Natural killer cell treated with Interleukin-12 subunit alpha and Interleukin-12 subunit beta and Interleukin-15 and Interleukin-18, amount 100 ng/mL, for 72 hours (primary cell): ENCODE measurements at regions not wholly inside any gene's neighbourhood (a gene's known extent, or its start where the extent isn't known, plus 50 kb on each side); places are given as distances from the start of the nearest gene placed in this dataset.

Experiments
- ATAC-seq, 2 donors: fragments of 150-1000 bp; cut with Tn5 transposase in 1 of 2; sonication (Bioruptor Pico), chemical (Tn5 transposase) in 1 of 2; 2 replicates each; pipeline ENCODE4 v1.10.0; 2021
- DNase-seq: peaks from one replicate; pipeline ENCODE4 v3.0.0; 2022; ENCODE audit warnings: low spot score
- H3K27ac Mint-ChIP-seq, 2 donors: 1 replicate in 1 of 2; 2 replicates in 1 of 2; pipeline ENCODE4 v1.8.0; 2022; ENCODE audit warnings: mixed read lengths in 2 of 2, mild to moderate bottlenecking in 1 of 2, moderate library complexity in 1 of 2
- H3K27me3 Mint-ChIP-seq, 2 donors: 1 replicate in 1 of 2; 2 replicates in 1 of 2; pipeline ENCODE4 v1.8.0; 2022; ENCODE audit warnings: mixed read lengths in 2 of 2
- H3K36me3 Mint-ChIP-seq: one replicate; pipeline ENCODE4 v1.8.0; 2022; ENCODE audit warnings: mixed read lengths
- H3K4me1 Mint-ChIP-seq, 2 donors: 1 replicate in 1 of 2; 2 replicates in 1 of 2; pipeline ENCODE4 v1.8.0; 2022; ENCODE audit warnings: low read depth in 2 of 2, mixed read lengths in 2 of 2, mild to moderate bottlenecking in 1 of 2
- H3K4me3 Mint-ChIP-seq: one replicate; pipeline ENCODE4 v1.8.0; 2022; ENCODE audit warnings: mixed read lengths
- H3K9me3 Mint-ChIP-seq: 2 replicates; pipeline ENCODE4 v1.8.0; 2022; ENCODE audit warnings: mixed read lengths

DNA sequence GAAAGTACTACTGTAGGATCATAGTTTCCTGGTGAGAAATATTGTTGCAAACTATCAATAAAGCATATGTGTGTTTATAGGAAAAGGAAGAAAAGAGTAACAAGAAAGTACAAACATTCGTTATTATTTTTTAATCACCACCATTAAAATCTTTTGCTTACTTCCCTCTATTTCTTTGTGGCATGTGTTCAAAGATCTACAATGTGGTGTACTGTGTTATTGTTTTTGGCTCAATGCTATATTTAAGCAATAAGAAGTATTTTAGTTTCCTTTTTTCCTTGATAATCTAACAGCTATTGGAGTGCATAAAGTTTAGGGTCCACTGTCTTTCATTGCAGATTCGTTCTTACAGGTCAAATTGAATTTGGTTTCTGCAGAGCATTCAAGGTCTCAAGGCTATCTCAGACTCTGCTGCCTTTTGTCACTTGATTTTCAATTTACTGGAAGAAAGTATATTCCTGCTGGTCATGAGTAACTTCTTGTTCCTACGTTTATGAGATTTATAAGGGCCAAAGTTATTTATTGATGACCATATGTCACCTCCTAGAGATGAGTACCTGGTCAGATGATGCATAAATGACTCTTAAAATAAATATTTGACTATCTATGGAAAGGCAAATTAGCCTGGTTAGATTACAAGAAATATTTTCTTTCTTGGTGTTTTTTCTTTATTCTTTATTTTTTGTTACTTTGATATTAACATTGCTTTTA lies 323.0 kb downstream of the TMEM167A start:
- Mint-ChIP-seq H3K27me3 (no peaks in the 10 kb centered on the region), H3K9me3 (peaks cover 2% of the 10 kb centered on the region), H3K36me3 (peaks cover 10% of the 10 kb centered on the region), H3K4me1 (peaks cover 10 to 14% of the 10 kb centered on the region in 2 donors), H3K4me3 (no peak overlapping the region), H3K27ac (peak overlapping the region in 1 of 2 donors; percentile 10)
- no peak for DNase-seq
- ATAC-seq, result no peak

DNA sequence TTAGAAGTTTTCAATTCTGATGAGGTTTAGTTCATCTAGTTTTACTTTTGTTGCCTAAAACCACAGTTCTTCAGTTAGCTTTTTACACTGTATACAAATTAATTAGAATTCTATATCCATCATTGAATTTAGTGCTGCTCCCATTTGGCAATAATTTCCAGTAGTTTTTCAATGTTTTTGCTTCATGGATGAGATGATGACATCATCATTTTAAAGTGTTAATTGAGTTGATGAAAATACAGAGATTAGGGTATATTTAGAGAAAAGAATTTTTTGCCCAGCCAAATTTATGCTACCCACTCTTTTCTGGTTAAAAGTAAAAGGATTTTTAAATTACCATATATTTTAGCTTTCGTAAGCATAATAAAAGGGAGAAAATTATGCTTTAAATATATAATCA lies 323.8 kb downstream of the TMEM167A start:
- DNase-seq, result no peak
- Mint-ChIP-seq H3K36me3 (peaks cover 10% of the 10 kb centered on the region), H3K9me3 (peaks cover 2% of the 10 kb centered on the region), H3K27ac (no peak overlapping the region), H3K4me3 (no peak overlapping the region), H3K27me3 (no peaks in the 10 kb centered on the region), H3K4me1 (peaks cover 18 to 22% of the 10 kb centered on the region in 2 donors)
- ATAC-seq, result no peak

DNA sequence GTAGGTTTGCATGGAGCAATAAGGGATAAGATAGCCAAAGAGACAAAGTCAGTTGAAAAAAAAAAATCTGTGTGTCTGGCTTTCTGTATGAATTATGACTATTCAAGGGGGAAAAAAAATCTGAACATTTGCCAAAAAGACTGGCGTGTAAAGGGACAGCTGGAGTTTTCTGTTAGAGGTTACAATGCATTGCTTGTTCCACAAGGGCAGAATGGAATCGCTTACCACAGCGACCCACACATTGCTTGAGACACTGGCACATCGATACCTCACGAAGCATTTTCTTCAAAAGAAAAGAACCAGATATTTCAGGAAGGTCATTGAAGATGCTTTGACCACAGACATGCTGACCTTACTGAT lies 327.8 kb downstream of the TMEM167A start:
- ATAC-seq (no peak), DNase-seq (no peak)
- Mint-ChIP-seq H3K27ac (peak overlapping the region; percentile 17 to 72), H3K4me1 (peaks cover 27 to 31% of the 10 kb centered on the region in 2 donors), H3K36me3 (peaks cover 14% of the 10 kb centered on the region), H3K4me3 (peak overlapping the region; percentile 4), H3K9me3 (peaks cover 2% of the 10 kb centered on the region), H3K27me3 (no peaks in the 10 kb centered on the region)

DNA sequence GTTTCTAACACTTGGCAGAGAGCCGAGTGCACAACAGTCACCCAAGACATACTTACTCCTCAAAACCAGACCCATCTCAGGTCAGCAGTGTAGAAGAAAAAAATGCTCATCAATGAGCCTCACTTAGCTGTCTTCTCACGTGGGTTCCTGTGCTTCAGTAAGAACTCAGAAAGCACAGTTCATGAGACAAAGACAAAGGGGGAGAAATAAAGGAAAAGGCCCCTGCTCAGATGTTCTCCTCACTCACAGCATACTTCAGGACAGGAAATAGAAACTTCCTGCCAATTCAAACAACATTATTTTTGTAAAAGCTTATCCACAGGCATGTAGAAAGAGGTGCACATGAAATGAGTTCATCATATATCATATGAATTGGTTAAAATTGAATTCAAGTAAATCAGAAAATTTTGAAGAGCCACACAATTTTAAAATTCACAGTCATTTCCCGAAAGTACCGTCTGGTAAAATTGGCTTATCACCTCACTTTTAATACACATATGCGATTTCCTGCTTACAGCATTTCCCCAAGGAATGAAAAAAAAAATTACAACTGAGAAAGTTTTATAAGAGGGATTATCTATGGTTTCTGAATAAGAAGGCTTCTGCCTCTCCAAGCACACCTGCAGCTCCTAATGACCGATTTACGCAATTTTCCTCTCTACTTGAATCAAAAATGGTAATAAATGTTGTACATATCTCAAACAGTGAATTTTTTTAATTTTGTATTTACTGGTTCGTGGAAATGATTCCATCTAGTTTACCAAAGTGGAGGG lies 328.3 kb downstream of the TMEM167A start:
- DNase-seq (no peak), ATAC-seq (peak; percentile 55 to 63)
- H3K27ac Mint-ChIP-seq, result peak overlapping the region; percentile 17 to 72
- no peaks in the 10 kb centered on the region for H3K27me3 Mint-ChIP-seq
- peaks cover 14% of the 10 kb centered on the region for H3K36me3 Mint-ChIP-seq
- peaks cover 26 to 31% of the 10 kb centered on the region in 2 donors for H3K4me1 Mint-ChIP-seq
- H3K9me3 Mint-ChIP-seq, result peaks cover 2% of the 10 kb centered on the region
- H3K4me3 Mint-ChIP-seq, result peak overlapping the region; percentile 45

DNA sequence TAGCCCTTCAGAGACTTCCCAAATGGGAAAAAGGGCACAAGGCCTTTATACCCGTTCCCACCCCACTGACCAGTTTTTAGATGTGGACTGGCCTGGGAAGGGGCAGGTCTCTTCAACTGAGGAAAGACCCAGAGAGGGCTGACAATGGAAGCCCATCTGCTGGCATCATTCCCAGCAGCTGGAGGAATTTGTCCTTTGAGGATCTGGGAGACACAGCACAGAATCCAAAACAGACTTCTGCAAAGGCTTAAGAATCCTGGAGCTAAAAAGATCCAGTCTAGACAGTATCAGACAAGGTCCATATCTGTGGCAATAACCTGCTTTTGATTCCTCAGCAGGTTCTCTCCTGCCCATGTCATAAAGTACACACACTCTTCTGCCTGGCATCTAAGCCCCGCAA lies 329.2 kb downstream of the TMEM167A start:
- no peak for ATAC-seq

DNA sequence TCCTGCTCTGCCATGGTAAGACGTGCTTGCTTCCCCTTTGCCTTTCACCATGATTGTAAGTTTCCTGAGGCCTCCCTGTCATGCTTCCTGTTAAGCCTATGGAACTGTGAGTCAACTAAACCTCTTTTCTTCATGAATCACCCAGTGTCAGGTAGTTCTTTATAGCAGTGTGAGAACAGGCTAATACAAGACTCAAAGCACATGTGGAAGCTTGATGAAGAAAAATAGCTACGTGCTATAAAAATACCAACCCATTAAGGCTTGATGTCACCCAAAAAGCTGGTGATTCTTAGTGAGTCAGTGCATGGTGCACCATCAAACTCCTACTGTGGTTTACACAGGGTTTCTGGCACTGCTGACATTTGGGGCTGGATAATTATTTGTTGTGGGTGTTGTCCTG lies 332.2 kb downstream of the TMEM167A start:
- Mint-ChIP-seq H3K27ac (no peak overlapping the region), H3K4me1 (peaks cover 23 to 28% of the 10 kb centered on the region in 2 donors), H3K9me3 (no peaks in the 10 kb centered on the region), H3K27me3 (no peaks in the 10 kb centered on the region), H3K4me3 (no peak overlapping the region), H3K36me3 (peaks cover 5% of the 10 kb centered on the region)
- DNase-seq (no peak), ATAC-seq (no peak)

More for the DNA sequence above, 329.2 kb downstream of the TMEM167A start:
- DNase-seq, result no peak
- Mint-ChIP-seq H3K4me3 (no peak overlapping the region), H3K4me1 (peaks cover 26 to 31% of the 10 kb centered on the region in 2 donors), H3K9me3 (peaks cover 2% of the 10 kb centered on the region), H3K36me3 (peaks cover 14% of the 10 kb centered on the region), H3K27me3 (no peaks in the 10 kb centered on the region), H3K27ac (peak overlapping the region; percentile 17 to 72)

DNA sequence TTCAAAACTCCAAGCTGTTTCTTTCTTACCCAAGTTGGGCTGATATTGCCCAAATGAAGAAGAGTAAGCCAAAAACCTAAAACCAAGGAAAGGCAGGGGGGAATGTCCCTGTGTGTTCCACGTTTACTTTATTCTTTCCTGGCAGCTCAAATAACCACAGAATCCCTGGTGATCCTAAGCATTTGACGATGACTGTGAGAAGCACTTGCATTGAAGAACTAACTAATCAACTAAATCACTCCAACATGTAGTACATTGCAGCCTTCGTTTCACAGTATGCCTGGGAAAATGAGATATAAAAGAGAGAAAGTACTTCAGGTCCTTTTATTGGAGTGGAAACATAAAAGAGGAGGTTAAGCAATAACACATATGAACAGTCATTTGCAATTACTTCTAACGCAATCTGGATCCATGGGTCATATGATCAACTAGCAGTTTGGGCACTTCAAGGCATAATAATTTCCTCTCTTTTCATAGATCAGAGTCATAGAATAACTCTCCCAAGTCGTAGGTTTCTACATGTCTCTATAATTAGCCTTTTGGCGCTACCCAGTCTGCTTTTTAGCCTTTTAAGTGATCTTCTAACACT lies 338.4 kb downstream of the TMEM167A start:
- peaks cover 13 to 21% of the 10 kb centered on the region in 2 donors for H3K4me1 Mint-ChIP-seq
- no peaks in the 10 kb centered on the region for H3K27me3 Mint-ChIP-seq
- H3K9me3 Mint-ChIP-seq, result peaks cover 4% of the 10 kb centered on the region
- no peaks in the 10 kb centered on the region for H3K36me3 Mint-ChIP-seq
- DNase-seq (no peak), ATAC-seq (no peak)
- H3K4me3 Mint-ChIP-seq, result no peak overlapping the region
- H3K27ac Mint-ChIP-seq, result no peak overlapping the region

DNA sequence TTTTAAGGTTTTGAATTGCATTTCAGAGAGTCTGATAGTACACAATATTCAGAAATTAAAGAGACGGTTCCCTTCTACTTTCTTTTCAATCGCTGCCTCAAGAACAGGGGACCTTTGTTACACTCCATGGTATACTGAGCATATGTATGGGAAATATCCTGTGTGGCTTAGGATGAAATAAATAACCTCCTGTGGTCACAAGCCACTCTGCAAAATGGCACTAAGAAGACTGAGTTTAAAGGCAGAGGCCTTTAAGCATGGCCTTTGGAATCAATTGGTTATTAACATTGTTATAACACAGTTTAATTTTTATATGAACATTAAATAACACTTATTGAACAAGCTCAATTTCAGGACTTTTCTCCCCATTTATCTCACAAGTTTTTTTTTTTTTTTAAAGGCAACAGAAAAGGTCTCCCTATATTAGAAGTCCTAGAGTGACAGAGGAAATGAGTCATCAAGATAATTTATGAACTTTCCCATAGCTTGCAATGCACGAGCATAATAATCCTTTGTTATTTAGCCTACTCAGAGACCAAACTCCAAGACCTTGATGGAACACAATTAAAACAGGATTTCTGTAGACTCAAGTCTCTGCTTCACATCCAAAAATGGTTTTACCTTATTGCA lies 341.9 kb downstream of the TMEM167A start:
- H3K4me3 Mint-ChIP-seq, result no peak overlapping the region
- ATAC-seq (no peak), DNase-seq (no peak)
- no peaks in the 10 kb centered on the region for H3K27me3 Mint-ChIP-seq
- H3K36me3 Mint-ChIP-seq, result peaks cover 6% of the 10 kb centered on the region
- H3K4me1 Mint-ChIP-seq, result peaks cover 13 to 34% of the 10 kb centered on the region in 2 donors
- H3K27ac Mint-ChIP-seq, result peak overlapping the region in 1 of 2 donors; percentile 77
- peaks cover 7% of the 10 kb centered on the region for H3K9me3 Mint-ChIP-seq

DNA sequence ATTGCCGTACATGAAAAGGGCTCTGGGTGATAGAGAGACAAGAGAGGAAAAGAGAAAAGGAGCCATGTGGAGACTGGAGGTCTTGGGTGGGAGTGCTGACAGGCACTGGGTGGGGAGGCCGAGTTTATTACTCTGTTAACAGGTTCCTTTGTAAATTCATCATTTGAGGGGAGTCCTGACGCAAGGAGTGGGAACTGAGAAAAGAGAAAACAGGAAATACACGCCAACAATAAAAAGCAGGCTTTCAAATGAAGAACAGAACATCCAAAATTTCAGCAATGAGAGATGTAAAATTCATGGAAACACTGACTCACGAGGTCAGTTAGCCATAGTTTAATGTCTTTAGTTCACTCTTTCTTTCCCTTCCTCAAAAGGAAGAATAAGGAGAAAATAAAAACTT lies 342.8 kb downstream of the TMEM167A start:
- DNase-seq, result no peak
- peak overlapping the region in 1 of 2 donors; percentile 77 for H3K27ac Mint-ChIP-seq
- H3K9me3 Mint-ChIP-seq, result peaks cover 4% of the 10 kb centered on the region
- H3K36me3 Mint-ChIP-seq, result peaks cover 6% of the 10 kb centered on the region
- no peak overlapping the region for H3K4me3 Mint-ChIP-seq
- H3K4me1 Mint-ChIP-seq, result peaks cover 13 to 34% of the 10 kb centered on the region in 2 donors
- no peak for ATAC-seq
- H3K27me3 Mint-ChIP-seq, result no peaks in the 10 kb centered on the region

DNA sequence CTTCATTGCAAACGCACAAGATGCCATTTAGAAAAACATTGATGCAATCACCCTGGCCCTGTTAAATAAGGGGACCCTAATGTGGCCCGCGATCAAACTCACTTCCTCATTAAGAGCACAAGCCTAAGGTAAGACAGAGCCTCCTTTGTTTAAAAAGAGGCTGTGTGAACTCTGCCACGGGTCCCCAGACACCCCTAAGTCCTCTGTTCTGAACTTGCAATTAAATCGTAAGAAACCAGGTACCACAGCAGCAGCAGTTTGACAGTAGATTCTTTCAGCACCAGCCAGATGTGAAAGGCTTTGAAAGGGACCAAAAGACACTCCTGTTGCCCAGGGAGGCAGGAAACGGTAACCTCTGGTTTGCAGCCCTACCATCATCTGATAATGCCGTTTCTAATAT lies 346.3 kb downstream of the TMEM167A start:
- peaks cover 7% of the 10 kb centered on the region for H3K9me3 Mint-ChIP-seq
- peaks cover 6% of the 10 kb centered on the region for H3K36me3 Mint-ChIP-seq
- ATAC-seq, result no peak
- no peaks in the 10 kb centered on the region for H3K27me3 Mint-ChIP-seq
- H3K4me3 Mint-ChIP-seq, result no peak overlapping the region
- H3K4me1 Mint-ChIP-seq, result peaks cover 8 to 34% of the 10 kb centered on the region in 2 donors
- no peak overlapping the region for H3K27ac Mint-ChIP-seq
- no peak for DNase-seq

DNA sequence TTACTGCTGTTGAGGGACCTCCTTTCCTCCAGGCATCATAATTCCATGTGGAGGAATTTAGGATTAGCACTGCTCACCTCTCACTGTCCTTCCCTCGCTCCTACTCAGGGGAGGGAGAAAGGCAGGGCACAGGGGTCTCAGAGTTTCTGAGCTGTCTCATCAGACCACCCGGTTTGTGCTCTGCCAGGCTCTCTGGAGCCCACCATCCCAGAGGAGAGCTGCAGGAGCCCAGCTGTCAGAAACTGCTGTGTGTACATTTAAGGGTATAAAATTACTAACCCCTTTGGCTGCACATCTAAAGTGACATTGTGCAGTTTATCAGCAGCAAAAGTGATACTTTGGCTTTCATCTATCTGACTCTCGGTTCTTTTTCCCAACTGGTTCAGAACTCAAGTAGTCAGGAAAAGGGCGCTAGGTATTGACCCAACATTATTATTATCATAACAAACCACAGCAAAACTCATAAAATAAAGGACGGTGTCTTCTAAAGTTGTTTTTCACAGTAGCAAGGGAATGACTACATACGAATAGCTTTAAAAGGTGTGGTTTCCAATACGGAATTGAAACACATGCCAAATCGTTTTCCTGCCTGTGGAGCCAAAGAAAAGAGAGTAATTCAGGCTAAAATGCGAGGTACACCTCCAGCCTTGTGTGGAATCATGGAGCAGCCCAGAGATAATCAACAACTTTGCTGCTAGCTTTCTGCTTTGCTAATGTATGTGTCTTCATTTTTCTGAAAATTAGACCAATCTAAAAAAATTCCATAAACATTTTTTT lies 348.1 kb downstream of the TMEM167A start:
- DNase-seq, result no peak
- Mint-ChIP-seq H3K27me3 (no peaks in the 10 kb centered on the region), H3K4me1 (peaks cover 0 to 29% of the 10 kb centered on the region in 2 donors), H3K4me3 (no peak overlapping the region), H3K9me3 (peaks cover 7% of the 10 kb centered on the region), H3K36me3 (peaks cover 6% of the 10 kb centered on the region), H3K27ac (no peak overlapping the region)
- no peak for ATAC-seq

DNA sequence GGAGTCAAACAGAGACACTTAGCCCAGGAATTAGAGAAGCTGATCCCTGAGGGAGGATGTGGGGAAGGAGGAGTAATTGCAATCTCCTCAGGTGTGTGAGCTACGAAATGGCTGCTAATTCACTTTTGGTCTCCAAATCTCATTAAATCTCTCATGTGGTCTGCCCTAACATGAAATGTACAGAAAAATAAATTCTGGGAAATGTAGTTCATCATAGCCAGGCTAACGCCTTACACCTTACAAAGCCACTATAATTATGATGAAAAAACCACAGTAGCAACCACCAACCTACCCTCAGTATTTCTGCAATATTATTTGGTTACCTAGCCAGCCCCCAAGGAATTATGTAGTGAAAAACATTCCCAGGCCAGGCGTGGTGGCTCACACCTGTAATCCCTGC lies 354.0 kb downstream of the TMEM167A start:
- H3K4me1 Mint-ChIP-seq, result peaks cover 17 to 42% of the 10 kb centered on the region in 2 donors
- H3K4me3 Mint-ChIP-seq, result peak overlapping the region; percentile 28
- H3K9me3 Mint-ChIP-seq, result peaks cover 4% of the 10 kb centered on the region
- DNase-seq (no peak), ATAC-seq (peak in 1 of 2 donors; percentile 55)
- H3K27ac Mint-ChIP-seq, result peak overlapping the region; percentile 18 to 51
- H3K27me3 Mint-ChIP-seq, result no peaks in the 10 kb centered on the region
- peaks cover 6% of the 10 kb centered on the region for H3K36me3 Mint-ChIP-seq

DNA sequence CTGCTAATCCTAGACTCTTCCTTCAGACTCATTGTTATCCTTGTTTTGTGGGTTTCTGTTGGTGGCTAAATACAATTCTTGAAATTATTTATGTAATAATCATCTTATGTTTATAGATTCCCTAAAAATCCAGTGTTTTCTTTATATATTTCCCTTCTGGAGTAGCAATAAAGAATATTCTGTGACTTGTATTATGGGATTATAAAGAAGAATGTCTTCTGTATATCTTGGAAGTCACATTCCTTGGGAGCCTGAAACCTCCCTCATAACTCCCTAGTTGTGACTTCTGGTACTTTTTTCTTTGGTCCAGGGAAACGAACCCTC lies 356.1 kb downstream of the TMEM167A start:
- Mint-ChIP-seq H3K27ac (peak overlapping the region in 1 of 2 donors; percentile 61), H3K4me1 (peaks cover 23 to 39% of the 10 kb centered on the region in 2 donors), H3K4me3 (no peak overlapping the region), H3K27me3 (no peaks in the 10 kb centered on the region), H3K36me3 (peaks cover 6% of the 10 kb centered on the region), H3K9me3 (no peaks in the 10 kb centered on the region)
- DNase-seq (no peak), ATAC-seq (no peak)
